GM12878 (cell line): ENCODE measurements at regions not wholly inside any gene's neighbourhood (a gene's known extent, or its start where the extent isn't known, plus 50 kb on each side); places are given as distances from the start of the nearest gene placed in this dataset.

Experiments
- ATAC-seq: fragments of 200-7000 bp; cut with Tn5 transposase; 3 replicates; pipeline ENCODE4 v1.9.1; 2020; ENCODE audit warnings: mild to moderate bottlenecking, moderate library complexity
- BruUV-seq: library from RNA; stranded (reverse); fragments of 400-500 nt; replicated peaks from 2 replicates; lab custom pipeline; 2021; lab: Mats Ljungman, UMichigan
- CTCF ChIA-PET: fragments of 300-600 bp; sonication (Branson Sonifier 250); formaldehyde crosslinking; extraction: SDS; loops from one replicate; lab custom pipeline; 2021; ENCODE audit warnings: inconsistent platforms; lab: Yijun Ruan, JAX
- POLR2A ChIA-PET: fragments of 350-600 bp; formaldehyde crosslinking; extraction: SDS; loops from one replicate; lab custom pipeline; 2021; ENCODE audit warnings: inconsistent platforms; lab: Charles Lee
- RAD21 ChIA-PET: fragments of 300-600 bp; sonication (Branson Sonifier 250); formaldehyde crosslinking; loops from one replicate; lab custom pipeline; 2023; ENCODE audit warnings: antibody characterized with exemption; ENCODE audit not compliant: unreplicated experiment; lab: Charles Lee
- SMC1A ChIA-PET: fragments of 300-600 bp; sonication (Branson Sonifier 250); formaldehyde crosslinking; loops from one replicate; lab custom pipeline; 2023; ENCODE audit not compliant: unreplicated experiment, uncharacterized antibody; lab: Charles Lee
- DNase-seq: peaks from one replicate; pipeline ENCODE4 v3.0.0-alpha.2; 2011; ENCODE audit warnings: low read depth, low spot score
- FAIRE-seq: peaks from 3 replicates; lab custom pipeline; 2011; peaks lifted over from hg19 to GRCh38; lab: Jason Lieb, UNC
- H2AFZ ChIP-seq: 2 replicates; pipeline ENCODE4 v1.6.0; 2011; ENCODE audit warnings: low read depth, low read length, control low read depth; ENCODE audit not compliant: control insufficient read depth
- H3K27ac ChIP-seq: 2 replicates; pipeline ENCODE4 v1.5.1; 2011; ENCODE audit warnings: control low read depth; ENCODE audit not compliant: control insufficient read depth, insufficient read depth
- H3K27me3 ChIP-seq, 2 experiments: replicated peaks in 1 of 2; 2 replicates each; pipeline versions ENCODE4 v1.6.0 to v1.6.1; 2011; ENCODE audit warnings: low read length in 1 of 2; ENCODE audit not compliant: control insufficient read depth in 2 of 2, insufficient read depth in 2 of 2
- H3K36me3 ChIP-seq, 2 experiments: 2 replicates each; pipeline ENCODE4 v1.5.1; 2011; ENCODE audit warnings: low read length in 1 of 2; ENCODE audit not compliant: control insufficient read depth in 2 of 2, insufficient read depth in 2 of 2
- H3K4me1 ChIP-seq: 2 replicates; pipeline ENCODE4 v1.6.1; 2011; ENCODE audit warnings: mild to moderate bottlenecking, low read length, moderate library complexity, mixed read lengths; ENCODE audit not compliant: control insufficient read depth, insufficient read depth
- H3K4me2 ChIP-seq: 2 replicates; pipeline ENCODE4 v1.6.0; 2011; ENCODE audit warnings: control low read depth; ENCODE audit not compliant: control insufficient read depth, insufficient read depth
- H3K4me3 ChIP-seq: fragments of 200-600 bp; sonication (generic); 2 replicates; pipeline ENCODE4 v1.5.1; 2016
- H3K79me2 ChIP-seq: 2 replicates; pipeline ENCODE4 v1.6.0; 2011; ENCODE audit warnings: low read length; ENCODE audit not compliant: control insufficient read depth, insufficient read depth
- H3K9ac ChIP-seq: 2 replicates; pipeline ENCODE4 v1.8.0; 2011; ENCODE audit warnings: low read length, control low read depth, mixed read lengths; ENCODE audit not compliant: control insufficient read depth, insufficient read depth
- H3K9me3 ChIP-seq: replicated peaks from 3 replicates; pipeline ENCODE4 v1.5.1; 2011; ENCODE audit warnings: mild to moderate bottlenecking, low read length; ENCODE audit not compliant: control insufficient read depth, insufficient read depth
- H4K20me1 ChIP-seq: 2 replicates; pipeline ENCODE4 v1.6.0; 2011; ENCODE audit not compliant: control insufficient read depth, insufficient read depth
- CHD4 ChIP-seq: fragments of 200-600 bp; sonication (generic); IDR thresholded peaks from 2 replicates; pipeline ENCODE4 v1.6.1; 2016; ENCODE audit warnings: mild to moderate bottlenecking
- FOS ChIP-seq: IDR thresholded peaks from 3 replicates; pipeline ENCODE4 v1.6.1; 2011; ENCODE audit warnings: borderline replicate concordance; ENCODE audit not compliant: insufficient read length; ENCODE audit errors: extremely low read depth
- PAX5 ChIP-seq: IDR thresholded peaks from 2 replicates; pipeline ENCODE4 v1.6.1; 2011; ENCODE audit warnings: low read depth, low read length, borderline replicate concordance
- RAD51 ChIP-seq: fragments of 450-650 bp; IDR thresholded peaks from 2 replicates; pipeline ENCODE4 v1.6.1; 2016; ENCODE audit warnings: moderate library complexity, mild to moderate bottlenecking, inconsistent platforms
- RELA ChIP-seq: fragments of 450-650 bp; IDR thresholded peaks from 2 replicates; pipeline ENCODE4 v1.8.0; 2014; ENCODE audit warnings: borderline replicate concordance; ENCODE audit not compliant: partially characterized antibody
- SP1 ChIP-seq: IDR thresholded peaks from one replicate; pipeline ENCODE4 v1.6.1; 2011; ENCODE audit warnings: low read depth, low read length
- STAT1 ChIP-seq: fragments of 450-650 bp; conservative IDR thresholded peaks from 2 replicates; pipeline ENCODE4 v1.6.1; 2014; ENCODE audit warnings: antibody characterized with exemption, mild to moderate bottlenecking
- WGBS: methylation state at CpG from one replicate; pipeline ENCODE4 v1.1.6; 2016; ENCODE audit warnings: low lambda C conversion rate; ENCODE audit not compliant: insufficient replicate concordance, insufficient coverage; ENCODE audit errors: missing lambda C conversion rate; 5-methylcytosine and 5-hydroxymethylcytosine counted together
- in situ Hi-C: fragments of 300-500 bp; cut with MboI; formaldehyde crosslinking; loops from 9 replicates; pipeline ENCODE4 v1.14.3; 2018; ENCODE audit warnings: mixed read lengths
- intact Hi-C: fragments of 100-400 bp; cut with micrococcal nuclease; formaldehyde crosslinking; loops from one replicate; pipeline ENCODE4 v1.14.2; 2022; ENCODE audit not compliant: unreplicated experiment
- TF ChIP-seq, protein P1 (sequence below): IDR thresholded peaks from 2 replicates; pipeline ENCODE4 v1.6.1; 2012; ENCODE audit warnings: mild to moderate bottlenecking, low read depth, low read length
- TF ChIP-seq, protein P2 (sequence below): IDR thresholded peaks from 2 replicates; pipeline ENCODE4 v1.6.1; 2012; ENCODE audit warnings: low read depth, low read length, improper control_type of control experiment

DNA sequence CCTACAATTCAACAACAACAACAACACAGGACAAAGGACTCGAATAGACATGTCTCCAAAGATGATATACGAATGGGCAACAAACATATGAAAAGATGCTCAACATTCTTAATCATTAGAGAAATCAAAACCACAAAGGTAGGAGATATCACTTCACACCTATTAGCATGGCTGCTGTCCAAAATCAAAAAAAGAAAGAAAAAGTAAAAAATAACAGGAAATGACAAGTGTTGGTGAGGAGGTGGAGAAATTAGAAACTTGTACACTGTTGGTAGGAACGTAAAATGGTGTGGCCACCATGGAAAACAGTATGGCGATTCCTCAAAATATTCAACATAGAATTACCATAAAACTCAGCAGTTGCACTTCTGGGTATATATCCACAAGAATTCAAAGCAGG is 312.3 kb upstream of the STT3B start:
- CTCF ChIA-PET = no interaction called here
- intact Hi-C loops = loop anchor here (5.0 kb wide), 1 partner anchor 402 kb away; no protein-coding TSS in a partner anchor
- TF ChIP-seq RELA = no peak
- TF ChIP-seq, protein P1, sequence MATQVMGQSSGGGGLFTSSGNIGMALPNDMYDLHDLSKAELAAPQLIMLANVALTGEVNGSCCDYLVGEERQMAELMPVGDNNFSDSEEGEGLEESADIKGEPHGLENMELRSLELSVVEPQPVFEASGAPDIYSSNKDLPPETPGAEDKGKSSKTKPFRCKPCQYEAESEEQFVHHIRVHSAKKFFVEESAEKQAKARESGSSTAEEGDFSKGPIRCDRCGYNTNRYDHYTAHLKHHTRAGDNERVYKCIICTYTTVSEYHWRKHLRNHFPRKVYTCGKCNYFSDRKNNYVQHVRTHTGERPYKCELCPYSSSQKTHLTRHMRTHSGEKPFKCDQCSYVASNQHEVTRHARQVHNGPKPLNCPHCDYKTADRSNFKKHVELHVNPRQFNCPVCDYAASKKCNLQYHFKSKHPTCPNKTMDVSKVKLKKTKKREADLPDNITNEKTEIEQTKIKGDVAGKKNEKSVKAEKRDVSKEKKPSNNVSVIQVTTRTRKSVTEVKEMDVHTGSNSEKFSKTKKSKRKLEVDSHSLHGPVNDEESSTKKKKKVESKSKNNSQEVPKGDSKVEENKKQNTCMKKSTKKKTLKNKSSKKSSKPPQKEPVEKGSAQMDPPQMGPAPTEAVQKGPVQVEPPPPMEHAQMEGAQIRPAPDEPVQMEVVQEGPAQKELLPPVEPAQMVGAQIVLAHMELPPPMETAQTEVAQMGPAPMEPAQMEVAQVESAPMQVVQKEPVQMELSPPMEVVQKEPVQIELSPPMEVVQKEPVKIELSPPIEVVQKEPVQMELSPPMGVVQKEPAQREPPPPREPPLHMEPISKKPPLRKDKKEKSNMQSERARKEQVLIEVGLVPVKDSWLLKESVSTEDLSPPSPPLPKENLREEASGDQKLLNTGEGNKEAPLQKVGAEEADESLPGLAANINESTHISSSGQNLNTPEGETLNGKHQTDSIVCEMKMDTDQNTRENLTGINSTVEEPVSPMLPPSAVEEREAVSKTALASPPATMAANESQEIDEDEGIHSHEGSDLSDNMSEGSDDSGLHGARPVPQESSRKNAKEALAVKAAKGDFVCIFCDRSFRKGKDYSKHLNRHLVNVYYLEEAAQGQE = no peak
- TF ChIP-seq CHD4 = no peak
- no peak for TF ChIP-seq PAX5
- TF ChIP-seq SP1 = no peak
- TF ChIP-seq FOS = no peak
- TF ChIP-seq, protein P2, sequence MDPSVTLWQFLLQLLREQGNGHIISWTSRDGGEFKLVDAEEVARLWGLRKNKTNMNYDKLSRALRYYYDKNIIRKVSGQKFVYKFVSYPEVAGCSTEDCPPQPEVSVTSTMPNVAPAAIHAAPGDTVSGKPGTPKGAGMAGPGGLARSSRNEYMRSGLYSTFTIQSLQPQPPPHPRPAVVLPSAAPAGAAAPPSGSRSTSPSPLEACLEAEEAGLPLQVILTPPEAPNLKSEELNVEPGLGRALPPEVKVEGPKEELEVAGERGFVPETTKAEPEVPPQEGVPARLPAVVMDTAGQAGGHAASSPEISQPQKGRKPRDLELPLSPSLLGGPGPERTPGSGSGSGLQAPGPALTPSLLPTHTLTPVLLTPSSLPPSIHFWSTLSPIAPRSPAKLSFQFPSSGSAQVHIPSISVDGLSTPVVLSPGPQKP = no peak
- no peak for TF ChIP-seq RAD51
- TF ChIP-seq STAT1 = no peak

More for the DNA sequence above, 312.3 kb upstream of the STT3B start:
- ChIA-PET SMC1A (interaction anchor here (1.0 to 4.8 kb wide), 6 partner anchors 11 to 310 kb away, joined by 3 to 50 read pairs (median 10); no protein-coding TSS in a partner anchor), RAD21 (interaction anchor here (0.9 to 20.2 kb wide), 3 partner anchors 8 to 25 kb away, joined by 3 to 381 read pairs (median 20); no protein-coding TSS in a partner anchor), POLR2A (interaction anchor here (2.4 kb wide), 1 partner anchor 22 kb away, joined by 11 read pairs; no protein-coding TSS in a partner anchor)
- no peak overlapping the region for H2AFZ ChIP-seq
- BruUV-seq = no TSS peak
- no peak overlapping the region; the same call in 1 of the 2 replicates for H3K27ac ChIP-seq
- no peaks in the 10 kb centered on the region; the same call in 1 of the 3 replicates for H3K9me3 ChIP-seq
- H3K4me3 ChIP-seq = no peak overlapping the region
- H3K79me2 ChIP-seq = no peaks in the 10 kb centered on the region
- no peaks in the 10 kb centered on the region for H4K20me1 ChIP-seq
- H3K4me1 ChIP-seq = peaks cover 24% of the 10 kb centered on the region
- H3K4me2 ChIP-seq = no peak overlapping the region
- FAIRE-seq (no peak), ATAC-seq (no peak), DNase-seq (no peak)
- in situ Hi-C loops = no loop called here
- H3K36me3 ChIP-seq = no peaks in the 10 kb centered on the region
- 66% methylated on average over 4 of the region's 4 CpGs for WGBS
- H3K27me3 ChIP-seq = no peaks in the 10 kb centered on the region
- no peak overlapping the region for H3K9ac ChIP-seq
